MM.1S (cell line): ENCODE measurements at regions not wholly inside any gene's neighbourhood (a gene's known extent, or its start where the extent isn't known, plus 50 kb on each side); places are given as distances from the start of the nearest gene placed in this dataset.

Source experiments
- CTCF ChIP-seq: fragments of 300-600 bp; sonication (generic); IDR thresholded peaks from 2 replicates; pipeline ENCODE4 v1.5.1; 2016; ENCODE audit warnings: antibody characterized with exemption, low read length, mixed read lengths
- EZH2 ChIP-seq: fragments of 300-600 bp; sonication (generic); optimal IDR thresholded peaks from 2 replicates; pipeline ENCODE3; 2017; ENCODE audit warnings: low read depth, mild to moderate bottlenecking, antibody characterized with exemption, low read length, mixed read lengths
- EZH2phosphoT487 ChIP-seq: fragments of 300-600 bp; sonication (generic); IDR thresholded peaks from 2 replicates; pipeline ENCODE4 v1.6.1; 2018; ENCODE audit warnings: antibody characterized with exemption, low read length

GRCh38 chr12:107405436-107405835 is 280.2 kb upstream of the PWP1 start:
- no peak for TF ChIP-seq EZH2
- no peak for TF ChIP-seq EZH2phosphoT487
- no peak for TF ChIP-seq CTCF
